K562 (cell line): ENCODE measurements at regions not wholly inside any gene's neighbourhood (a gene's known extent, or its start where the extent isn't known, plus 50 kb on each side); places are given as distances from the start of the nearest gene placed in this dataset.

Experiments
- ATAC-seq: fragments of 200-7000 bp; cut with Tn5 transposase; 3 replicates; pipeline ENCODE4 v1.9.1; 2020; ENCODE audit warnings: moderate library complexity
- BruUV-seq: library from RNA; stranded (reverse); fragments of 400-500 nt; replicated peaks from 2 replicates; lab custom pipeline; 2021; lab: Mats Ljungman, UMichigan
- CTCF ChIA-PET: fragments of 300-600 bp; formaldehyde crosslinking; extraction: SDS; loops from one replicate; lab custom pipeline; 2021; ENCODE audit warnings: low intra/inter-chr PET ratio; lab: Yijun Ruan, JAX
- POLR2A ChIA-PET: fragments of 300-600, 350-650 bp; sonication (Branson Sonifier 250); formaldehyde crosslinking; extraction: SDS; loops from one replicate; lab custom pipeline; 2021; ENCODE audit warnings: antibody characterized with exemption, inconsistent platforms; lab: Yijun Ruan, JAX
- DNase-seq, 4 experiments: peaks; one replicate each; pipeline versions ENCODE4 v3.0.0 to v3.0.0-alpha.2; 2011 to 2018; ENCODE audit warnings: low spot score in 3 of 4, mixed read lengths in 3 of 4; ENCODE audit errors: extremely low read depth in 1 of 4
- FAIRE-seq: peaks from 2 replicates; lab custom pipeline; 2011; peaks lifted over from hg19 to GRCh38; lab: Jason Lieb, UNC
- H2AFZ ChIP-seq: 2 replicates; pipeline ENCODE4 v1.6.0; 2011; ENCODE audit warnings: low read depth, low read length, control low read depth, inconsistent platforms
- H3K27ac ChIP-seq: fragments of 200-600 bp; 3 replicates; pipeline ENCODE4 v1.8.0; 2011; ENCODE audit warnings: low read depth, mild to moderate bottlenecking, control low read depth, inconsistent platforms, low read length, moderate library complexity, mixed read lengths; ENCODE audit errors: extremely low read depth
- H3K27me3 ChIP-seq, 2 experiments: fragments of 300-600 bp in 1 of 2; 2 replicates in 1 of 2; 3 replicates in 1 of 2; pipeline versions ENCODE4 v1.6.0 to v1.8.0; 2011; ENCODE audit warnings: inconsistent platforms in 2 of 2, low read length in 2 of 2, mild to moderate bottlenecking in 1 of 2, mixed read lengths in 1 of 2, moderate library complexity in 1 of 2; ENCODE audit not compliant: control insufficient read depth in 2 of 2, insufficient read depth in 2 of 2
- H3K36me3 ChIP-seq: fragments of 300-600 bp; 3 replicates; pipeline ENCODE4 v1.8.0; 2011; ENCODE audit warnings: mild to moderate bottlenecking, low read length, inconsistent platforms; ENCODE audit not compliant: control insufficient read depth, insufficient read depth
- H3K4me1 ChIP-seq, 2 experiments: fragments of 200-600 bp in 1 of 2; replicated peaks in 1 of 2; 2 replicates in 1 of 2; 3 replicates in 1 of 2; pipeline versions ENCODE4 v1.5.1 to v1.8.0; 2011; ENCODE audit warnings: inconsistent platforms in 2 of 2, low read length in 2 of 2, mild to moderate bottlenecking in 1 of 2, mixed read lengths in 1 of 2, moderate library complexity in 1 of 2; ENCODE audit not compliant: control insufficient read depth in 2 of 2, insufficient read depth in 2 of 2
- H3K4me2 ChIP-seq: 2 replicates; pipeline ENCODE4 v1.6.1; 2011; ENCODE audit warnings: low read length, control low read depth, inconsistent platforms, mixed read lengths; ENCODE audit not compliant: insufficient read depth
- H3K4me3 ChIP-seq: fragments of 200-600 bp; sonication (generic), shearing (Covaris generic); 2 replicates; pipeline ENCODE4 v1.5.1; 2016; ENCODE audit warnings: control low read depth, inconsistent platforms
- H3K79me2 ChIP-seq: fragments of 200-600 bp; 3 replicates; pipeline ENCODE4 v1.8.0; 2011; ENCODE audit warnings: low read length, inconsistent platforms; ENCODE audit not compliant: control insufficient read depth, insufficient read depth
- H3K9ac ChIP-seq, 2 experiments: 2 replicates each; pipeline versions ENCODE4 v1.6.0 to v1.6.1; 2011; ENCODE audit warnings: low read depth in 2 of 2, low read length in 2 of 2, control low read depth in 1 of 2, inconsistent platforms in 1 of 2, mild to moderate bottlenecking in 1 of 2, mixed read lengths in 1 of 2; ENCODE audit not compliant: insufficient read depth in 1 of 2
- H3K9me1 ChIP-seq: one replicate; pipeline ENCODE4 v1.6.0; 2011; ENCODE audit warnings: inconsistent platforms, mild to moderate bottlenecking, low read length, moderate library complexity; ENCODE audit not compliant: control insufficient read depth, insufficient read depth
- H3K9me3 ChIP-seq: replicated peaks from 2 replicates; pipeline ENCODE4 v1.5.1; 2011; ENCODE audit warnings: low read depth, low read length, inconsistent platforms; ENCODE audit not compliant: control insufficient read depth, insufficient read depth
- H4K20me1 ChIP-seq: replicated peaks from 2 replicates; pipeline ENCODE4 v1.6.1; 2011; ENCODE audit warnings: low read length, inconsistent platforms, mixed read lengths; ENCODE audit not compliant: control insufficient read depth, insufficient read depth
- MAZ ChIP-seq, 2 experiments: fragments of 450-650 bp in 1 of 2; sonication (generic) in 1 of 2; formaldehyde crosslinking; IDR thresholded peaks in 1 of 2; conservative IDR thresholded peaks in 1 of 2; 2 replicates each; pipeline versions ENCODE4 v1.4.0 to v1.5.0; 2020; ENCODE audit warnings: mild to moderate bottlenecking in 1 of 2, missing genetic modification reagents in 1 of 2
- whole genome bisulfite sequencing: fragments of 100-300 bp; shearing (Covaris generic); methylation state at CpG from one replicate; pipeline ENCODE4 v1.1.6; 2016; ENCODE audit warnings: low coverage, mixed read lengths; ENCODE audit not compliant: insufficient coverage; ENCODE audit errors: missing lambda C conversion rate; 5-methylcytosine and 5-hydroxymethylcytosine counted together
- in situ Hi-C: fragments of 300-500 bp; cut with MboI; formaldehyde crosslinking; loops from 4 replicates; pipeline ENCODE4 v1.15.0; 2018; ENCODE audit warnings: inconsistent platforms, mixed read lengths
- intact Hi-C: fragments of 100-400 bp; cut with micrococcal nuclease; formaldehyde crosslinking; loops from 2 replicates; pipeline ENCODE4 v1.14.2; 2022
- TF ChIP-seq, protein P1 (sequence below): fragments of 250-450 bp; sonication (Bioruptor Pico); IDR thresholded peaks from 2 replicates; pipeline ENCODE4 v1.4.0; 2020; ENCODE audit warnings: borderline replicate concordance
- TF ChIP-seq, protein P2 (sequence below): sonication (generic); formaldehyde crosslinking; IDR thresholded peaks from 2 replicates; pipeline ENCODE4 v1.8.1; 2023; ENCODE audit warnings: missing genetic modification reagents, mild to moderate bottlenecking, borderline replicate concordance

DNA sequence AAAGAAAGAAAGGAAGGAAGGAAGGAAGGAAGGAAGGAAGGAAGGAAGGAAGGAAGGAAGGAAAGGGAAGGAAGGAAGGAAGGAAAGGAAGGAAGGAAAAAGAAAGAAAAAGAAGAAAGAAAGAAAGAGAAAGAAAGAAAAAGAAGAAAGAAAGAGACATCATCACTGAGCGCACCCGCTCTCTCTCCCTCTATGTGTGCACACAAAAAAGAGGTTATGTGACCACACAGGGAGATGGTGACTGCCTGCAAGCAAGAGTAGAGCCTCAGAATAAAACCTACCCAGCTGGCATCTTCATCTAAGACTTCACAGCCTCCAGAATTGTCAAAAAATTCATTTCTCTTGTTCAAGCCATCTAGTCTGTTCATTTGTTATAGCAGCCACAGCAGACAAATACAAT lies 1307.4 kb upstream of the ACVR2A start:
- no peak overlapping the region for H3K9ac ChIP-seq
- H3K4me3 ChIP-seq = no peak overlapping the region
- ChIA-PET CTCF (no interaction called here), POLR2A (no interaction called here)
- H3K9me1 ChIP-seq = no peaks in the 10 kb centered on the region
- no TSS peak for BruUV-seq
- no peaks in the 10 kb centered on the region for H3K9me3 ChIP-seq
- in situ Hi-C loops = no loop called here
- no peaks in the 10 kb centered on the region for H3K4me1 ChIP-seq
- H3K27me3 ChIP-seq = no peaks in the 10 kb centered on the region
- no peak for FAIRE-seq
- ATAC-seq = no peak
- H3K79me2 ChIP-seq = no peaks in the 10 kb centered on the region
- H3K27ac ChIP-seq = no peak overlapping the region
- H2AFZ ChIP-seq = no peak overlapping the region
- H3K4me2 ChIP-seq = no peak overlapping the region
- intact Hi-C loops = no loop called here
- no peak for DNase-seq
- TF ChIP-seq MAZ (CRISPR knock-in tag; conservative IDR thresholded peaks at IDR 0.05 in 1 of 2, IDR thresholded peaks at IDR 0.05 in 1 of 2) = no peak
- TF ChIP-seq, protein P1, sequence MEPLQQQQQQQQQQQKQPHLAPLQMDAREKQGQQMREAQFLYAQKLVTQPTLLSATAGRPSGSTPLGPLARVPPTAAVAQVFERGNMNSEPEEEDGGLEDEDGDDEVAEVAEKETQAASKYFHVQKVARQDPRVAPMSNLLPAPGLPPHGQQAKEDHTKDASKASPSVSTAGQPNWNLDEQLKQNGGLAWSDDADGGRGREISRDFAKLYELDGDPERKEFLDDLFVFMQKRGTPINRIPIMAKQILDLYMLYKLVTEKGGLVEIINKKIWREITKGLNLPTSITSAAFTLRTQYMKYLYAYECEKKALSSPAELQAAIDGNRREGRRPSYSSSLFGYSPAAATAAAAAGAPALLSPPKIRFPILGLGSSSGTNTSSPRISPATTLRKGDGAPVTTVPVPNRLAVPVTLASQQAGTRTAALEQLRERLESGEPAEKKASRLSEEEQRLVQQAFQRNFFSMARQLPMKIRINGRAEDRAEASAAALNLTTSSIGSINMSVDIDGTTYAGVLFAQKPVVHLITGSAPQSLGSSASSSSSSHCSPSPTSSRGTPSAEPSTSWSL (CRISPR knock-in tag) = no peak
- TF ChIP-seq, protein P2, sequence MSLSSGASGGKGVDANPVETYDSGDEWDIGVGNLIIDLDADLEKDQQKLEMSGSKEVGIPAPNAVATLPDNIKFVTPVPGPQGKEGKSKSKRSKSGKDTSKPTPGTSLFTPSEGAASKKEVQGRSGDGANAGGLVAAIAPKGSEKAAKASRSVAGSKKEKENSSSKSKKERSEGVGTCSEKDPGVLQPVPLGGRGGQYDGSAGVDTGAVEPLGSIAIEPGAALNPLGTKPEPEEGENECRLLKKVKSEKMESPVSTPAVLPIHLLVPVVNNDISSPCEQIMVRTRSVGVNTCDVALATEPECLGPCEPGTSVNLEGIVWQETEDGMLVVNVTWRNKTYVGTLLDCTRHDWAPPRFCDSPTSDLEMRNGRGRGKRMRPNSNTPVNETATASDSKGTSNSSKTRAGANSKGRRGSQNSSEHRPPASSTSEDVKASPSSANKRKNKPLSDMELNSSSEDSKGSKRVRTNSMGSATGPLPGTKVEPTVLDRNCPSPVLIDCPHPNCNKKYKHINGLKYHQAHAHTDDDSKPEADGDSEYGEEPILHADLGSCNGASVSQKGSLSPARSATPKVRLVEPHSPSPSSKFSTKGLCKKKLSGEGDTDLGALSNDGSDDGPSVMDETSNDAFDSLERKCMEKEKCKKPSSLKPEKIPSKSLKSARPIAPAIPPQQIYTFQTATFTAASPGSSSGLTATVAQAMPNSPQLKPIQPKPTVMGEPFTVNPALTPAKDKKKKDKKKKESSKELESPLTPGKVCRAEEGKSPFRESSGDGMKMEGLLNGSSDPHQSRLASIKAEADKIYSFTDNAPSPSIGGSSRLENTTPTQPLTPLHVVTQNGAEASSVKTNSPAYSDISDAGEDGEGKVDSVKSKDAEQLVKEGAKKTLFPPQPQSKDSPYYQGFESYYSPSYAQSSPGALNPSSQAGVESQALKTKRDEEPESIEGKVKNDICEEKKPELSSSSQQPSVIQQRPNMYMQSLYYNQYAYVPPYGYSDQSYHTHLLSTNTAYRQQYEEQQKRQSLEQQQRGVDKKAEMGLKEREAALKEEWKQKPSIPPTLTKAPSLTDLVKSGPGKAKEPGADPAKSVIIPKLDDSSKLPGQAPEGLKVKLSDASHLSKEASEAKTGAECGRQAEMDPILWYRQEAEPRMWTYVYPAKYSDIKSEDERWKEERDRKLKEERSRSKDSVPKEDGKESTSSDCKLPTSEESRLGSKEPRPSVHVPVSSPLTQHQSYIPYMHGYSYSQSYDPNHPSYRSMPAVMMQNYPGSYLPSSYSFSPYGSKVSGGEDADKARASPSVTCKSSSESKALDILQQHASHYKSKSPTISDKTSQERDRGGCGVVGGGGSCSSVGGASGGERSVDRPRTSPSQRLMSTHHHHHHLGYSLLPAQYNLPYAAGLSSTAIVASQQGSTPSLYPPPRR (CRISPR knock-in tag) = no peak
- no peaks in the 10 kb centered on the region for H3K36me3 ChIP-seq
- WGBS = no CpG with 5 or more reads among the region's 2 CpGs
- H4K20me1 ChIP-seq = no peaks in the 10 kb centered on the region
